TTC549 (cell line): ENCODE measurements at regions not wholly inside any gene's neighbourhood (a gene's known extent, or its start where the extent isn't known, plus 50 kb on each side); places are given as distances from the start of the nearest gene placed in this dataset.
"Not testable (repeated sequence)": the region's sequence is repeated elsewhere in the genome, so short reads cannot be mapped to it uniquely, and the experiment has no call there.

Experiments
- FAIRE-seq: peaks from 2 replicates; lab custom pipeline; 2012; peaks lifted over from hg19 to GRCh38; lab: Jason Lieb, UNC

DNA sequence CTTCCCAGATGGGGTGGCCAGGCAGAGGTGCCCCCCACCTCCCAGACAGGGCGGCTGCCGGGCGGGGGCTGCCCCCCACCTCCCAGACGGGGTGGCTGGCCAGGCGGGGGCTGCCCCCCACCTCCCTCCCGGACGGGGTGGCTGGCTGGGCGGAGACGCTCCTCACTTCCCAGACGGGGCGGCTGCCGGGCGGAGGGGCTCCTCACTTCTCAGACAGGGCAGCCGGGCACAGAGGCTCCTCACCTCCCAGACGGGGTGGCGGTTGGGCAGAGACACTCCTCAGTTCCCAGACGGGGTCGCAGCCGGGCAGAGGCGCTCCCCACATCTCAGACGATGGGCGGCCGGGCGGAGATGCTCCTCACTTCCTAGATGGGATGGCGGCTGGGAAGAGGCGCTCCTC, 76.4 kb upstream of the AADAT start:
- not testable (repeated sequence) for FAIRE-seq

DNA sequence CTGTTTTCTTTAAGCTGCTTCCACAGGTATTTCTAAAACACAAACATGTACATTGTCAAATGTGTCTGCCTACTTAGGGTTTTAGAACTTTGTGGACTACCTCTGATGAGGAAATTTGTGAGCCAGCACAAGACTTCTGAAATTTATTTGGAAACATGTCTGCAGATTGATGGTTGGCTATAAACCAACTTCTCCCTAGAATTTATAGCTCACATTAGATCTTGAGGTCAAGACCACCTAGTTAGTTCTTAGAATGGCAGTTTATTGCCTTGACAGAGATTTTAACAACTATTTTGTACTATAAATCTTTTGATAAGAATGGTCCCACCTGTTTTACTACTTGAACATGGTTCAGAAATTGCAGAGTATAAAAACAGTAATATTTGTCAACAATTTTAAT, 72.7 kb upstream of the AADAT start:
- no peak for FAIRE-seq

GRCh38 chr4:170157670-170158069, 67.9 kb upstream of the AADAT start:
- no peak for FAIRE-seq

DNA sequence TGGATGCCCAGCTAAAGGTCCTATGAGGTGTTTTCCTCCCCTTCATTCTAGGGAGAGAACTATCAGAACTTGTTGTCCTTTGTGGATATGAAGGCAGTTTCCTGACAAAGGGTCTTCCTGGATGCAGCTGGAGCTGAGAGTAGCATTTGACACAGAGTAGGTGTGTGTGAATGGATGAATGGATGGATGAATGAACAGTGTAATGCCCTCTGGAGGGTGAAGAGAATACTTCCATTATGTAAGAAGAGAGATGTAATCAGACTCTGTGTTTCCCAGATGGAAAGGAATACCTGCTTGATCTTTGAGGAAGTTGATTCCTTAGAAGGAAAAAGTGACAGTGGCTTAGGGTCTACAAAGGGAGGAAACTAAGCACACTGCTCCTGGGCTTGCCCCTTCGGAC, 55.4 kb upstream of the AADAT start:
- FAIRE-seq: no peak

GRCh38 chr4:170139764-170140163, 50.0 kb upstream of the AADAT start:
- FAIRE-seq: no peak
